Nephron (organoid): ENCODE measurements at regions not wholly inside any gene's neighbourhood (a gene's known extent, or its start where the extent isn't known, plus 50 kb on each side); places are given as distances from the start of the nearest gene placed in this dataset.

Experiments
- H3K27ac Mint-ChIP-seq, 3 experiments: 2 replicates each; pipeline ENCODE4 v1.8.0; 2020; ENCODE audit warnings: mixed read lengths in 3 of 3, mild to moderate bottlenecking in 2 of 3, moderate library complexity in 1 of 3
- H3K27me3 Mint-ChIP-seq: 2 replicates; pipeline ENCODE4 v1.8.0; 2021; ENCODE audit warnings: low read depth, mild to moderate bottlenecking, moderate library complexity, mixed read lengths
- H3K36me3 Mint-ChIP-seq: 2 replicates; pipeline ENCODE4 v1.8.0; 2020; ENCODE audit warnings: low read depth, mixed read lengths
- H3K4me1 Mint-ChIP-seq: 2 replicates; pipeline ENCODE4 v1.8.0; 2020; ENCODE audit warnings: mixed read lengths
- H3K4me3 Mint-ChIP-seq, 3 experiments: 2 replicates each; pipeline ENCODE4 v1.8.0; 2020; ENCODE audit warnings: mild to moderate bottlenecking in 3 of 3, mixed read lengths in 3 of 3, moderate library complexity in 2 of 3
- H3K9me3 Mint-ChIP-seq: 2 replicates; pipeline ENCODE4 v1.8.0; 2020; ENCODE audit warnings: mixed read lengths
- CTCF ChIP-seq, 3 experiments: fragments of 200-600 bp; sonication (generic); IDR thresholded peaks; one replicate each; pipeline ENCODE4 v1.5.0; 2021; ENCODE audit warnings: antibody characterized with exemption in 3 of 3; ENCODE audit not compliant: unreplicated experiment in 3 of 3

- Mint-ChIP-seq H3K36me3 (no peaks in the 10 kb centered on the region), H3K4me1 (peaks cover 10% of the 10 kb centered on the region), H3K9me3 (no peaks in the 10 kb centered on the region), H3K4me3 (no peak overlapping the region), H3K27ac (no peak overlapping the region), H3K27me3 (peaks cover 39% of the 10 kb centered on the region)
- TF ChIP-seq CTCF (IDR thresholded peaks at IDR 0.05; ENCODE audit: unreplicated experiment in 3 of 3), result no peak
Observed at GRCh38 chr20:1809131-1809572, 86.1 kb upstream of the SIRPA start.

- no peak overlapping the region for H3K4me3 Mint-ChIP-seq
- H3K36me3 Mint-ChIP-seq, result no peaks in the 10 kb centered on the region
- H3K27me3 Mint-ChIP-seq, result peaks cover 40% of the 10 kb centered on the region
- peaks cover 9% of the 10 kb centered on the region for H3K4me1 Mint-ChIP-seq
- H3K9me3 Mint-ChIP-seq, result no peaks in the 10 kb centered on the region
- no peak overlapping the region for H3K27ac Mint-ChIP-seq
- TF ChIP-seq CTCF (IDR thresholded peaks at IDR 0.05; ENCODE audit: unreplicated experiment in 3 of 3), result no peak
Observed at GRCh38 chr20:1808101-1808500, 87.1 kb upstream of the SIRPA start.

- no peaks in the 10 kb centered on the region for H3K36me3 Mint-ChIP-seq
- no peak for TF ChIP-seq CTCF (IDR thresholded peaks at IDR 0.05; ENCODE audit: unreplicated experiment in 3 of 3)
- H3K4me1 Mint-ChIP-seq, result peaks cover 12% of the 10 kb centered on the region
- no peaks in the 10 kb centered on the region for H3K9me3 Mint-ChIP-seq
- H3K27ac Mint-ChIP-seq, result no peak overlapping the region
- H3K4me3 Mint-ChIP-seq, result no peak overlapping the region
- H3K27me3 Mint-ChIP-seq, result peaks cover 44% of the 10 kb centered on the region
Observed at GRCh38 chr20:1807394-1807793, 87.8 kb upstream of the SIRPA start.

GRCh38 chr20:1806456-1806855, 88.8 kb upstream of the SIRPA start:
- no peaks in the 10 kb centered on the region for H3K36me3 Mint-ChIP-seq
- peaks cover 18% of the 10 kb centered on the region for H3K4me1 Mint-ChIP-seq
- TF ChIP-seq CTCF (IDR thresholded peaks at IDR 0.05; ENCODE audit: unreplicated experiment in 3 of 3), result no peak
- peaks cover 53% of the 10 kb centered on the region for H3K27me3 Mint-ChIP-seq
- H3K4me3 Mint-ChIP-seq, result no peak overlapping the region
- no peaks in the 10 kb centered on the region for H3K9me3 Mint-ChIP-seq
- no peak overlapping the region for H3K27ac Mint-ChIP-seq

GRCh38 chr20:1805816-1806215, 89.4 kb upstream of the SIRPA start:
- Mint-ChIP-seq H3K27ac (no peak overlapping the region), H3K36me3 (no peaks in the 10 kb centered on the region), H3K9me3 (no peaks in the 10 kb centered on the region), H3K27me3 (peaks cover 53% of the 10 kb centered on the region), H3K4me3 (no peak overlapping the region), H3K4me1 (peaks cover 11% of the 10 kb centered on the region)
- no peak for TF ChIP-seq CTCF (IDR thresholded peaks at IDR 0.05; ENCODE audit: unreplicated experiment in 3 of 3)

GRCh38 chr20:1805161-1805581, 90.0 kb upstream of the SIRPA start:
- Mint-ChIP-seq H3K36me3 (no peaks in the 10 kb centered on the region), H3K4me1 (peaks cover 11% of the 10 kb centered on the region), H3K27me3 (peaks cover 52% of the 10 kb centered on the region), H3K27ac (no peak overlapping the region), H3K9me3 (no peaks in the 10 kb centered on the region), H3K4me3 (peak overlapping the region in 1 of 3 experiments; percentile 26)
- no peak for TF ChIP-seq CTCF (IDR thresholded peaks at IDR 0.05; ENCODE audit: unreplicated experiment in 3 of 3)
